GM12892 (cell line): ENCODE measurements at regions not wholly inside any gene's neighbourhood (a gene's known extent, or its start where the extent isn't known, plus 50 kb on each side); places are given as distances from the start of the nearest gene placed in this dataset.

ENCODE experiments used
- DNase-seq: peaks from one replicate; pipeline ENCODE4 v3.0.0; 2011; ENCODE audit not compliant: insufficient read length
- FAIRE-seq: peaks from 2 replicates; lab custom pipeline; 2011; peaks lifted over from hg19 to GRCh38; lab: Jason Lieb, UNC
- POLR2A ChIP-seq: IDR thresholded peaks from 2 replicates; pipeline ENCODE4 v1.6.1; 2011; ENCODE audit warnings: low read depth, low read length, control low read depth
- POLR2AphosphoS5 ChIP-seq: IDR thresholded peaks from 2 replicates; pipeline ENCODE4 v1.6.1; 2011; ENCODE audit warnings: low read depth, low read length, control low read depth
- TAF1 ChIP-seq: IDR thresholded peaks from 2 replicates; pipeline ENCODE4 v1.6.1; 2011; ENCODE audit warnings: low read depth, mild to moderate bottlenecking, control low read depth, low read length, borderline replicate concordance

- DNase-seq = no peak
- no peak for TF ChIP-seq POLR2A
- no peak for TF ChIP-seq TAF1
- TF ChIP-seq POLR2AphosphoS5 = no peak
- no peak for FAIRE-seq
Observed at GRCh38 chr6:163844357-163844756, 429.8 kb downstream of the QKI start.

GRCh38 chr6:163843218-163843617 lies 428.7 kb downstream of the QKI start:
- TF ChIP-seq POLR2A = no peak
- no peak for TF ChIP-seq POLR2AphosphoS5
- TF ChIP-seq TAF1 = no peak
- no peak for DNase-seq
- no peak for FAIRE-seq

- FAIRE-seq (no peak), DNase-seq (no peak)
- TF ChIP-seq POLR2A = no peak
- TF ChIP-seq POLR2AphosphoS5 = no peak
- TF ChIP-seq TAF1 = no peak
Observed at GRCh38 chr6:163842467-163842866, 427.9 kb downstream of the QKI start.

- DNase-seq (no peak), FAIRE-seq (no peak)
- TF ChIP-seq POLR2AphosphoS5 = no peak
- TF ChIP-seq POLR2A = no peak
- TF ChIP-seq TAF1 = no peak
Observed at GRCh38 chr6:163841733-163842132, 427.2 kb downstream of the QKI start.

- FAIRE-seq = no peak
- no peak for TF ChIP-seq POLR2A
- TF ChIP-seq POLR2AphosphoS5 = no peak
- 0 out of 2 replicates have a peak, but pooled peaks have one; percentile 10 for TF ChIP-seq TAF1
Observed at GRCh38 chr6:163841326-163841725, 426.8 kb downstream of the QKI start.

GRCh38 chr6:163840880-163841279 lies 426.4 kb downstream of the QKI start:
- FAIRE-seq = no peak
- no peak for DNase-seq
- TF ChIP-seq TAF1 = no peak
- no peak for TF ChIP-seq POLR2A
- TF ChIP-seq POLR2AphosphoS5 = no peak

More at GRCh38 chr6:163841326-163841725, 426.8 kb downstream of the QKI start:
- no peak for DNase-seq

GRCh38 chr6:163839296-163839695 lies 424.8 kb downstream of the QKI start:
- TF ChIP-seq TAF1 = no peak
- no peak for TF ChIP-seq POLR2A
- no peak for TF ChIP-seq POLR2AphosphoS5
- FAIRE-seq (no peak), DNase-seq (no peak)

GRCh38 chr6:163837691-163838431 lies 423.3 kb downstream of the QKI start:
- no peak for FAIRE-seq

GRCh38 chr6:163836876-163837690 lies 422.6 kb downstream of the QKI start:
- no peak for FAIRE-seq
- TF ChIP-seq POLR2A (no peak), POLR2AphosphoS5 (no peak), TAF1 (no peak)
- no peak for DNase-seq

More at GRCh38 chr6:163837691-163838431, 423.3 kb downstream of the QKI start:
- no peak for DNase-seq
- TF ChIP-seq POLR2A (no peak), POLR2AphosphoS5 (no peak), TAF1 (no peak)

- DNase-seq = no peak
- FAIRE-seq = no peak
- no peak for TF ChIP-seq TAF1
- no peak for TF ChIP-seq POLR2A
- TF ChIP-seq POLR2AphosphoS5 = no peak
Observed at GRCh38 chr6:163835439-163836171, 421.1 kb downstream of the QKI start.

- TF ChIP-seq TAF1 = no peak
- FAIRE-seq (no peak), DNase-seq (no peak)
Observed at GRCh38 chr6:163834226-163834970, 419.9 kb downstream of the QKI start.
